H9 (cell line): ENCODE measurements at regions not wholly inside any gene's neighbourhood (a gene's known extent, or its start where the extent isn't known, plus 50 kb on each side); places are given as distances from the start of the nearest gene placed in this dataset.

Experiments used
- DNase-seq: peaks from one replicate; pipeline ENCODE4 v3.0.0-alpha.2; 2017
- H2AFZ ChIP-seq: one replicate; pipeline ENCODE4 v1.6.1; 2013; ENCODE audit warnings: mild to moderate bottlenecking, low read length, control low read depth, moderate library complexity
- H2AK5ac ChIP-seq: 2 replicates; pipeline ENCODE4 v1.6.1; 2013; ENCODE audit warnings: low read length, control low read depth, mixed read lengths; ENCODE audit not compliant: insufficient read length
- H2BK120ac ChIP-seq: one replicate; pipeline ENCODE4 v1.6.1; 2013; ENCODE audit warnings: low read depth, mild to moderate bottlenecking, low read length, control low read depth, inconsistent platforms; ENCODE audit not compliant: poor library complexity, severe bottlenecking
- H2BK12ac ChIP-seq: 2 replicates; pipeline ENCODE4 v1.6.1; 2013; ENCODE audit warnings: low read length, control low read depth, mixed read lengths, low read depth; ENCODE audit not compliant: insufficient read length
- H2BK15ac ChIP-seq: 2 replicates; pipeline ENCODE4 v1.6.1; 2013; ENCODE audit warnings: low read depth, low read length, control low read depth
- H2BK20ac ChIP-seq: one replicate; pipeline ENCODE4 v1.6.1; 2013; ENCODE audit warnings: low read depth, mild to moderate bottlenecking, low read length, control low read depth, inconsistent platforms; ENCODE audit not compliant: poor library complexity, severe bottlenecking
- H2BK5ac ChIP-seq: 2 replicates; pipeline ENCODE4 v1.6.1; 2013; ENCODE audit warnings: low read length, control low read depth, mixed read lengths; ENCODE audit not compliant: insufficient read length
- H3K14ac ChIP-seq: 2 replicates; pipeline ENCODE4 v1.6.1; 2013; ENCODE audit warnings: low read length, control low read depth; ENCODE audit not compliant: insufficient read depth
- H3K18ac ChIP-seq: 2 replicates; pipeline ENCODE4 v1.6.1; 2013; ENCODE audit warnings: low read depth, mild to moderate bottlenecking, mixed read lengths, low read length, control low read depth; ENCODE audit not compliant: insufficient read length
- H3K23ac ChIP-seq: 2 replicates; pipeline ENCODE4 v1.6.1; 2013; ENCODE audit warnings: low read length, control low read depth, mixed read lengths, low read depth; ENCODE audit not compliant: insufficient read length
- H3K23me2 ChIP-seq: 2 replicates; pipeline ENCODE4 v1.6.1; 2013; ENCODE audit warnings: low read depth, mild to moderate bottlenecking, mixed read lengths, low read length, control low read depth; ENCODE audit not compliant: insufficient read length, poor library complexity, severe bottlenecking
- H3K27ac ChIP-seq: 2 replicates; pipeline ENCODE4 v1.5.1; 2013; ENCODE audit warnings: low read length, control low read depth, mixed read lengths, low read depth; ENCODE audit not compliant: insufficient read length
- H3K27me3 ChIP-seq: 2 replicates; pipeline ENCODE4 v1.6.1; 2013; ENCODE audit warnings: low read length, control low read depth, inconsistent platforms; ENCODE audit not compliant: insufficient read depth
- H3K4ac ChIP-seq: 2 replicates; pipeline ENCODE4 v1.6.1; 2013; ENCODE audit warnings: low read depth, mild to moderate bottlenecking, control low read depth, inconsistent platforms, low read length, moderate library complexity
- H3K4me1 ChIP-seq: 2 replicates; pipeline ENCODE4 v1.6.1; 2013; ENCODE audit warnings: low read length, control low read depth, inconsistent platforms; ENCODE audit not compliant: insufficient read depth
- H3K4me2 ChIP-seq: 2 replicates; pipeline ENCODE4 v1.6.1; 2013; ENCODE audit warnings: low read length, control low read depth, mixed read lengths; ENCODE audit not compliant: insufficient read length, insufficient read depth
- H3K56ac ChIP-seq: 2 replicates; pipeline ENCODE4 v1.6.1; 2013; ENCODE audit warnings: low read depth, mild to moderate bottlenecking, mixed read lengths, low read length, control low read depth; ENCODE audit not compliant: insufficient read length
- H3K79me1 ChIP-seq: 2 replicates; pipeline ENCODE4 v1.6.1; 2013; ENCODE audit warnings: low read depth, mild to moderate bottlenecking, moderate library complexity, low read length, control low read depth, inconsistent platforms; ENCODE audit not compliant: insufficient read depth, poor library complexity, severe bottlenecking
- H3K79me2 ChIP-seq: 2 replicates; pipeline ENCODE4 v1.6.1; 2013; ENCODE audit warnings: low read length, control low read depth, inconsistent platforms; ENCODE audit not compliant: insufficient read depth
- H3K9ac ChIP-seq: 2 replicates; pipeline ENCODE4 v1.6.1; 2013; ENCODE audit warnings: low read length, control low read depth, mixed read lengths; ENCODE audit not compliant: insufficient read length; ENCODE audit errors: extremely low read depth
- H3K9me3 ChIP-seq: one replicate; pipeline ENCODE4 v1.6.1; 2013; ENCODE audit warnings: low read depth, low read length, inconsistent platforms; ENCODE audit not compliant: control insufficient read depth
- H3T11ph ChIP-seq: one replicate; pipeline ENCODE4 v1.6.1; 2013; ENCODE audit warnings: mild to moderate bottlenecking, low read length, control low read depth, inconsistent platforms
- H4K20me1 ChIP-seq: one replicate; pipeline ENCODE4 v1.6.1; 2013; ENCODE audit not compliant: control insufficient read depth, insufficient read length, insufficient read depth
- H4K5ac ChIP-seq: 2 replicates; pipeline ENCODE4 v1.6.1; 2013; ENCODE audit warnings: low read depth, mild to moderate bottlenecking, mixed read lengths, low read length, control low read depth; ENCODE audit not compliant: insufficient read length
- H4K8ac ChIP-seq: replicated peaks from 2 replicates; pipeline ENCODE4 v1.6.1; 2013; ENCODE audit warnings: low read length, control low read depth, mixed read lengths, low read depth; ENCODE audit not compliant: insufficient read length
- H4K91ac ChIP-seq: 2 replicates; pipeline ENCODE4 v1.6.1; 2013; ENCODE audit warnings: low read depth, mild to moderate bottlenecking, moderate library complexity, mixed read lengths, low read length, control low read depth; ENCODE audit not compliant: insufficient read length
- H3K27ac Mint-ChIP-seq, 3 experiments: 2 replicates in 2 of 3; 3 replicates in 1 of 3; pipeline ENCODE4 v1.8.0; 2020 to 2021; ENCODE audit warnings: mixed read lengths in 3 of 3, mild to moderate bottlenecking in 1 of 3, moderate library complexity in 1 of 3
- H3K27me3 Mint-ChIP-seq: 2 replicates; pipeline ENCODE4 v1.8.0; 2021; ENCODE audit warnings: low read depth, mild to moderate bottlenecking, moderate library complexity, mixed read lengths
- H3K36me3 Mint-ChIP-seq, 3 experiments: 2 replicates in 2 of 3; 3 replicates in 1 of 3; pipeline ENCODE4 v1.8.0; 2020 to 2021; ENCODE audit warnings: low read depth in 3 of 3, mixed read lengths in 3 of 3; ENCODE audit not compliant: insufficient read depth in 1 of 3
- H3K4me1 Mint-ChIP-seq, 2 experiments: 2 replicates each; pipeline ENCODE4 v1.8.0; 2020; ENCODE audit warnings: mixed read lengths in 2 of 2
- H3K4me3 Mint-ChIP-seq, 2 experiments: 2 replicates in 1 of 2; 3 replicates in 1 of 2; pipeline ENCODE4 v1.8.0; 2020 to 2021; ENCODE audit warnings: mild to moderate bottlenecking in 2 of 2, mixed read lengths in 2 of 2, moderate library complexity in 1 of 2
- H3K9me3 Mint-ChIP-seq, 2 experiments: 2 replicates in 1 of 2; 3 replicates in 1 of 2; pipeline ENCODE4 v1.8.0; 2020; ENCODE audit warnings: mild to moderate bottlenecking in 2 of 2, mixed read lengths in 2 of 2, moderate library complexity in 1 of 2
- WGBS: extraction: QIAGEN DNeasy Blood & Tissue Kit; methylation state at CpG from one replicate; pipeline ENCODE4 v1.1.7; 2013; ENCODE audit warnings: missing lambda C conversion rate, low lambda C conversion rate, mixed read lengths; ENCODE audit not compliant: insufficient read length; ENCODE audit errors: extremely low coverage; 5-methylcytosine and 5-hydroxymethylcytosine counted together
- TF ChIP-seq, protein P1 (sequence below): fragments of 200-600 bp; sonication (generic); conservative IDR thresholded peaks from 3 replicates; pipeline ENCODE4 v1.8.0; 2021; ENCODE audit warnings: antibody characterized with exemption, mild to moderate bottlenecking

GRCh38 chr5:136886608-136887007, 521.3 kb upstream of the TRPC7 start:
- Histone ChIP-seq H2BK12ac (no peak overlapping the region), H4K91ac (no peak overlapping the region), H3K23ac (no peak overlapping the region), H3K9ac (no peak overlapping the region), H4K8ac (no peak overlapping the region), H3K27me3 (no peaks in the 10 kb centered on the region), H2AK5ac (no peak overlapping the region), H4K5ac (no peak overlapping the region), H3K4ac (no peak overlapping the region), H3T11ph (no peak overlapping the region), H2AFZ (no peak overlapping the region), H3K23me2 (no peaks in the 10 kb centered on the region), H3K79me2 (no peaks in the 10 kb centered on the region), H3K79me1 (no peaks in the 10 kb centered on the region), H3K9me3 (no peaks in the 10 kb centered on the region), H2BK15ac (no peak overlapping the region), H3K18ac (no peak overlapping the region), H3K56ac (no peak overlapping the region), H2BK5ac (no peak overlapping the region), H2BK20ac (no peak overlapping the region), H4K20me1 (no peaks in the 10 kb centered on the region), H3K4me2 (no peak overlapping the region), H2BK120ac (no peak overlapping the region), H3K27ac (no peak overlapping the region), H3K4me1 (no peaks in the 10 kb centered on the region), H3K14ac (no peak overlapping the region)
- no peak for DNase-seq
- WGBS = no CpG with 5 or more reads among the region's 3 CpGs
- H3K36me3 Mint-ChIP-seq = peaks cover 1 to 14% (median 2%) of the 10 kb centered on the region in 3 experiments; a peak in 5 of 7 replicates
- H3K27me3 Mint-ChIP-seq = no peaks in the 10 kb centered on the region
- no peak overlapping the region for H3K27ac Mint-ChIP-seq
- TF ChIP-seq, protein P1, sequence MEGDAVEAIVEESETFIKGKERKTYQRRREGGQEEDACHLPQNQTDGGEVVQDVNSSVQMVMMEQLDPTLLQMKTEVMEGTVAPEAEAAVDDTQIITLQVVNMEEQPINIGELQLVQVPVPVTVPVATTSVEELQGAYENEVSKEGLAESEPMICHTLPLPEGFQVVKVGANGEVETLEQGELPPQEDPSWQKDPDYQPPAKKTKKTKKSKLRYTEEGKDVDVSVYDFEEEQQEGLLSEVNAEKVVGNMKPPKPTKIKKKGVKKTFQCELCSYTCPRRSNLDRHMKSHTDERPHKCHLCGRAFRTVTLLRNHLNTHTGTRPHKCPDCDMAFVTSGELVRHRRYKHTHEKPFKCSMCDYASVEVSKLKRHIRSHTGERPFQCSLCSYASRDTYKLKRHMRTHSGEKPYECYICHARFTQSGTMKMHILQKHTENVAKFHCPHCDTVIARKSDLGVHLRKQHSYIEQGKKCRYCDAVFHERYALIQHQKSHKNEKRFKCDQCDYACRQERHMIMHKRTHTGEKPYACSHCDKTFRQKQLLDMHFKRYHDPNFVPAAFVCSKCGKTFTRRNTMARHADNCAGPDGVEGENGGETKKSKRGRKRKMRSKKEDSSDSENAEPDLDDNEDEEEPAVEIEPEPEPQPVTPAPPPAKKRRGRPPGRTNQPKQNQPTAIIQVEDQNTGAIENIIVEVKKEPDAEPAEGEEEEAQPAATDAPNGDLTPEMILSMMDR = no peak
- peaks cover 6% of the 10 kb centered on the region in 2 experiments for H3K4me1 Mint-ChIP-seq
- H3K4me3 Mint-ChIP-seq = no peak overlapping the region
- peaks cover 4 to 7% of the 10 kb centered on the region in 2 experiments; a peak in 3 of 5 replicates for H3K9me3 Mint-ChIP-seq
